NT2/D1 (cell line): ENCODE measurements at regions not wholly inside any gene's neighbourhood (a gene's known extent, or its start where the extent isn't known, plus 50 kb on each side); places are given as distances from the start of the nearest gene placed in this dataset.

Experiments
- DNase-seq: peaks from one replicate; pipeline ENCODE4 v3.0.0-alpha.2; 2011; ENCODE audit warnings: low read depth, low spot score
- H3K27me3 ChIP-seq: 2 replicates; pipeline ENCODE4 v1.6.0; 2011; ENCODE audit warnings: mild to moderate bottlenecking; ENCODE audit not compliant: insufficient read length, insufficient read depth
- H3K36me3 ChIP-seq: 2 replicates; pipeline ENCODE4 v1.6.1; 2011; ENCODE audit warnings: mild to moderate bottlenecking, low read length, mixed read lengths; ENCODE audit not compliant: insufficient read depth, insufficient read length
- H3K4me1 ChIP-seq: 2 replicates; pipeline ENCODE4 v1.5.1; 2011; ENCODE audit not compliant: insufficient read depth, insufficient read length
- H3K4me3 ChIP-seq: 2 replicates; pipeline ENCODE4 v1.5.1; 2011; ENCODE audit warnings: low read depth; ENCODE audit not compliant: insufficient read length
- H3K9ac ChIP-seq: 2 replicates; pipeline ENCODE4 v1.6.0; 2011; ENCODE audit warnings: low read depth; ENCODE audit not compliant: insufficient read length
- H3K9me3 ChIP-seq: 2 replicates; pipeline ENCODE4 v1.5.1; 2011; ENCODE audit warnings: mild to moderate bottlenecking, low read length; ENCODE audit not compliant: insufficient read depth
- SUZ12 ChIP-seq: IDR thresholded peaks from 2 replicates; pipeline ENCODE4 v1.6.1; 2011; ENCODE audit not compliant: insufficient read length, insufficient read depth; ENCODE audit errors: extremely low read depth
- YY1 ChIP-seq: IDR thresholded peaks from 2 replicates; pipeline ENCODE4 v1.6.1; 2011; ENCODE audit not compliant: insufficient read length, insufficient read depth
- ZNF274 ChIP-seq: IDR thresholded peaks from 2 replicates; pipeline ENCODE4 v1.6.1; 2011; ENCODE audit warnings: mild to moderate bottlenecking, low read depth, low read length

DNA sequence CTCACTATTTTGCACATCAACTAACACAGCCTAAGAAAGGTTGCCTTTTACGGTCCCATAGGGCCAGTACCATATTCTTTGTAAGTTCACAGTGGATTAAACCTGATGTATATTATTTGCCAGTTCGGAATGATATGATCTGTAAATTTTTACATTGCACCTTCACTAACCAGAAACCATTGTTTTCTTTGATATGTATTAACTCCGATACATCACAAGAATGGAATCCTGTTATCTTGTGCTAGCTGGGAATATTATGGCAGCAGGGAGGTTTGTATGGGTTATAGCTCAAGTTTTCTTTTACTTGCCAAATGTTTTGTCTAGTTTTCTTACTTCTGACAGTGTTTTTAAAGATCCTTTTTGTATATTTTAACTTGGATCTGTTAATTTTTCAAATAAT, 51.4 kb upstream of the S1PR1 start:
- no peaks in the 10 kb centered on the region for H3K4me1 ChIP-seq
- no peaks in the 10 kb centered on the region for H3K9me3 ChIP-seq
- H3K36me3 ChIP-seq, result no peaks in the 10 kb centered on the region
- no peaks in the 10 kb centered on the region for H3K27me3 ChIP-seq
- TF ChIP-seq ZNF274 (no peak), YY1 (no peak)
- no peak overlapping the region for H3K4me3 ChIP-seq
- no peak overlapping the region for H3K9ac ChIP-seq
- no peak for DNase-seq

DNA sequence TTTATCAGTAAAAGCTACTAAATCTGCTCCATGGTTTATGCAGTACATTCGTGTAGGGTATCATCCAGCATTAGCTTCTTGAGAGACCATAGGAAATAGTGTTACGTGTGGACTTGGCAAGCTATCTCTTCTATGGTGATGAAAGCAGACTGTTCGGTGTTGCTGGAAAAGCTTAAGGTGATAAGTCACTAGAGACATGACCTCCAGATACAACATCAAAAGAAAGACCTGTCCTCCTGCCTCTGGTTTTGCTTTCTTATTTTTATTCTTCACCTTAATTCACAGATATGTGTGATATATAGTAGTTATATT, 53.5 kb upstream of the S1PR1 start:
- H3K36me3 ChIP-seq, result no peaks in the 10 kb centered on the region
- H3K9me3 ChIP-seq, result no peaks in the 10 kb centered on the region
- no peaks in the 10 kb centered on the region for H3K4me1 ChIP-seq
- H3K27me3 ChIP-seq, result no peaks in the 10 kb centered on the region
- TF ChIP-seq SUZ12, result no peak
- no peak for TF ChIP-seq YY1
- no peak for TF ChIP-seq ZNF274
- DNase-seq, result no peak
- H3K9ac ChIP-seq, result no peak overlapping the region
- no peak overlapping the region for H3K4me3 ChIP-seq

DNA sequence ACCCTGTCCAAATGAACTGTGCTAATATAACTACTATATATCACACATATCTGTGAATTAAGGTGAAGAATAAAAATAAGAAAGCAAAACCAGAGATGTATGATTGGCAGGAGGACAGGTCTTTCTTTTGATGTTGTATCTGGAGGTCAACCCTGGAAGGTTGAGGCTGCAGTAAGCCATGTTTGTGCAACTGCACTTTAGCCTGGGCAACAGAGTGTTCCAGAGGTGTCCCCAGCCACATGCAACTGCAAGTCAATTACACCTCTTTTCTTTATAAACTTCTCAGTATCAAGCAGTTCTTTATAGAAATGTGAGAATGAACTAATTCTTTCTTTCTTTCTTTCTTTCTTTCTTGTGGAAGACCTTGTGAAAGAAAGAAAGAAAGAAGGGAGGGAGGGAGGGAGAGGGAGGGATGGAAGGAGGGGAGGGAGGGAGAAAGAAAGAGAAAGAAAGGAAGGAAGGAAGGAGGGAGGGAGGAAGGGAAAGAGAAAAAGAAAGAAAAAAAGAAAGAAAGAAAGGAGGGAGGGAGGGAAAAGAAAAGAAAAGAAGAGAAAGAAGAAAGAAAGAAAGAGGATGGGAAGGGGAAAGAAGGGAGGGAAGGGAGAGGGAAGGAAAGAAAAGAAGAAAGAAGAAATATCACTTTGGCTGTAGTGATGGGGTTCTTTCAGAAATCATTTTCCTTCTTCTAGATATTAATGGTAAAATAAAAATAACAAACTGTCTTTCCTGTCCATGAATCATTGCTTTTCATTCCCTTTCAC, 54.0 kb upstream of the S1PR1 start:
- no peaks in the 10 kb centered on the region for H3K27me3 ChIP-seq
- DNase-seq, result no peak
- no peak for TF ChIP-seq YY1
- TF ChIP-seq ZNF274, result no peak
- TF ChIP-seq SUZ12, result no peak
- no peak overlapping the region for H3K9ac ChIP-seq
- no peak overlapping the region for H3K4me3 ChIP-seq
- no peaks in the 10 kb centered on the region for H3K4me1 ChIP-seq
- H3K9me3 ChIP-seq, result no peaks in the 10 kb centered on the region
- no peaks in the 10 kb centered on the region for H3K36me3 ChIP-seq

DNA sequence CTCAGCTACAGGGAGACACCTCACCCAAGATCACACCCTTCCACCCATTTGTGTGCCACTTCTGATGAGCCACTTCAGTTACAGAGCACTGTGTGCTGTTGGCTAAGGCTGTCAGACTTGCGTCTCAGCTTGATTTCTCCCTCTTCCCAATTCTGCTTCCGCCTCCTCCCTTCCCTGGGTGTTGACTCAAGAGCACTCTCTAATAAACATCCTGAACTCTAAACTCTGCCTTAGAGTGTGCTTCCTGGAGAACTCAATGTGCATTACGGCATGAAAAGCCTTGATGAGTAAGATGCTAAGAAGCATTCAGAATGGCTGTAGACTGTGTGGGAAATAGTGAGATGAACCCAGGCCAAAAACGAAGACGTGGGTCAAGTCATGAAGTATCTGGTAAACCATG, 54.9 kb upstream of the S1PR1 start:
- Histone ChIP-seq H3K27me3 (no peaks in the 10 kb centered on the region), H3K4me1 (no peaks in the 10 kb centered on the region), H3K4me3 (no peak overlapping the region), H3K9me3 (no peaks in the 10 kb centered on the region), H3K9ac (no peak overlapping the region), H3K36me3 (no peaks in the 10 kb centered on the region)
- no peak for TF ChIP-seq ZNF274
- no peak for TF ChIP-seq SUZ12
- TF ChIP-seq YY1, result no peak
- no peak for DNase-seq

DNA sequence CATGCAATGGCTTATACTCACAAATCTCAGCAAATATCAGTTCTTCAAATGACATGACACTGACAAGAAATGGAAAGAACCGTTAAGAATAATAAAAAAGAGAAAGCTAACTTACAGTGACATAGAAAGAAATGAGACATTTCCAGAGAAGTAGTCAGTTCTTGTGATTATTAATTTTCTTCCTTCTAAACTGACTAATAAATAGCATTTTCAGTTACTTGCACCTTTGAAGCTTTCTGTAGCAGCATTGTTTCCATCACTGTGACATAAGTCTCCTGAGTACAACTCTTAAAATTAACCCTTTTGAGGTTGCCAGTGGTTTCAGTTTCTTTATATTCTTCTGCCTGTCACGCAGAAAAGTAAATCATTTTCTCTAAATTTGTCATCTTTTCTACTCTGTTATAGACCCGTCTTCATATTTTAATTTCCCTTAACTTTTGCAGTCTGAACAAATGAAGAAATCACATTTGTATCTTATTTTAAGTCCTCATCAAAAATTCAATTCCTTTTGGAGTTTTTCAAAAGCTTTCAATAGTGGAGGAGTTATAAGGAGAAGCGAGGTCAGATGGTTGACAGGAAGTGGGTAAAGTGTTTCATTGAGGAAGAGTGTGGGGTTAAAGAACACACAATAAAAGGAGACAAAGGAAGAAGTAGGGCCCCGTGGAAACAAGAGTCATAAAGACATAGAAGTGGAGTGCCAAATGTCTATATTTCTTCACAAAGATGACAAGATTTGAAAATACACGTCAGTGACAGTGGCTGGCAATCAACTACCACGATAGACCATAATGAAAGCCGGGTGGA, 57.9 kb upstream of the S1PR1 start:
- no peak overlapping the region for H3K4me3 ChIP-seq
- H3K9ac ChIP-seq, result no peak overlapping the region
- no peaks in the 10 kb centered on the region for H3K4me1 ChIP-seq
- H3K9me3 ChIP-seq, result no peaks in the 10 kb centered on the region
- no peaks in the 10 kb centered on the region for H3K36me3 ChIP-seq
- no peaks in the 10 kb centered on the region for H3K27me3 ChIP-seq
- TF ChIP-seq YY1, result no peak
- TF ChIP-seq ZNF274, result no peak
- no peak for DNase-seq

DNA sequence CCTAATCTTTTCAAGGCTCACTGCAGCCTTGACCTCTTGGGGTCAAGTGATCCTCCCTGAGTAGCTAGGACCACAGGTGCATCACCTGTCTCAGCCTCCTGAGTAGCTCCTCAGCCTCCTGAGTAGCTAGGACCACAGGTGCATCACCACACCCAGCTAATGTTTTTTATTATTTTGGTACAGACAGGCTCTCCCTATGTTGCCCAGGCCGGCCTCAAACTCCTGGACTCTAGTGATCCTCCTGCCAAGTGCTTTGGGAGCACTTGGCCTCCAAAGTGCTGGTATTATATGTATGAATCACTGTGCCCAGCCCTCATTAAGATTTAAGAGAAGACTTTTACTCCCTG, 58.5 kb upstream of the S1PR1 start:
- Histone ChIP-seq H3K4me3 (no peak overlapping the region), H3K9ac (no peak overlapping the region), H3K4me1 (no peaks in the 10 kb centered on the region), H3K27me3 (no peaks in the 10 kb centered on the region), H3K9me3 (no peaks in the 10 kb centered on the region), H3K36me3 (no peaks in the 10 kb centered on the region)
- DNase-seq, result no peak
- no peak for TF ChIP-seq SUZ12
- TF ChIP-seq ZNF274, result no peak

DNA sequence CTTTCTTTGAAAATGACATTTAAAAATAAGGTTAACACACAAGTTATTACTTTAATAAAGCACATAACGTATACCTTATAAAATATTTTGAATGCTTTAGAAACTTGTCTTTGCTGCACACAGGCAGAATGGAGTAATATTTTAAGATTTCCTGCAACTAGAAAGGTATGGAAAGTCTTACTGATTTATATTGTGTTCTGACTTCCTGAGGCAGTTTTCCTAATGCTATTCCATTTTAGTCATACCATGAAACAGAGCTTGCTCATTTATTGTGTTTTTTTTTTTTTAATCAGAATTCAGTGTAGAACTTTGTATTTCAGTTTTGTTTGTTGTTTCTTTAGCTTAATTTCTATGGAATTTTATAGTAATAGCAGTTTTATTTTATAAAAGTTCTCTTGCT, 60.9 kb upstream of the S1PR1 start:
- Histone ChIP-seq H3K36me3 (no peaks in the 10 kb centered on the region), H3K4me3 (no peak overlapping the region), H3K9ac (no peak overlapping the region), H3K9me3 (no peaks in the 10 kb centered on the region), H3K27me3 (no peaks in the 10 kb centered on the region), H3K4me1 (no peaks in the 10 kb centered on the region)
- DNase-seq, result no peak
- no peak for TF ChIP-seq YY1
- no peak for TF ChIP-seq ZNF274
- no peak for TF ChIP-seq SUZ12
